ENCODE measurements at regions not wholly inside any gene's neighbourhood (a gene's known extent, or its start where the extent isn't known, plus 50 kb on each side); places are given as distances from the start of the nearest gene placed in this dataset.
"Not testable (repeated sequence)": the region's sequence is repeated elsewhere in the genome, so short reads cannot be mapped to it uniquely, and the experiment has no call there.

DNA sequence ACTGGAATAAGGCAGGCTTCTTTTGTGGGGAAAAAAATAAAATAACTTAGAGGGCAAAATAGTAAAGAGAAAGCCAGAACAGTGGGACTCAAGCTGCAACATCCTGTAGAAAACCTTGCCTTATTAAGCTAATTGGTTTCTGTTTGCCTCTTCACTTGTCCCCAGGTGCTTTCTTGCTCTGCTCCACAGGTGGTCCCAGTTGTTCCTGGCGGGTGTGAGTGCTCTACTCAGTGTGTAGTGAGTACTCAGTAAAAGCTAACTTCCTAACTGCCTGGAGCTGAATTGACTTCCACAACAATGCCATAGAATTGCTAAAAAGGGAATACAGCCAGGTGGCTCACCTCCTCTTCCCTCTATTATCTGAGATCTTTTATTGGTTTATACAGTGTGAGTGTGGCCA lies 930.2 kb downstream of the C4orf33 start:
- no peak for DNase-seq
- no peak overlapping the region for H3K27ac ChIP-seq (replicated peaks)
- no peaks in the 10 kb centered on the region for H3K27me3 ChIP-seq (ENCODE audit: low read depth)
- no peaks in the 10 kb centered on the region for H3K4me1 ChIP-seq
- intact Hi-C loops (cut with micrococcal nuclease) = no loop called here
- no peaks in the 10 kb centered on the region for H3K9me3 ChIP-seq (replicated peaks)
- H3K4me3 ChIP-seq = no peak overlapping the region
- no peaks in the 10 kb centered on the region for H3K36me3 ChIP-seq
- TF ChIP-seq, protein P1, sequence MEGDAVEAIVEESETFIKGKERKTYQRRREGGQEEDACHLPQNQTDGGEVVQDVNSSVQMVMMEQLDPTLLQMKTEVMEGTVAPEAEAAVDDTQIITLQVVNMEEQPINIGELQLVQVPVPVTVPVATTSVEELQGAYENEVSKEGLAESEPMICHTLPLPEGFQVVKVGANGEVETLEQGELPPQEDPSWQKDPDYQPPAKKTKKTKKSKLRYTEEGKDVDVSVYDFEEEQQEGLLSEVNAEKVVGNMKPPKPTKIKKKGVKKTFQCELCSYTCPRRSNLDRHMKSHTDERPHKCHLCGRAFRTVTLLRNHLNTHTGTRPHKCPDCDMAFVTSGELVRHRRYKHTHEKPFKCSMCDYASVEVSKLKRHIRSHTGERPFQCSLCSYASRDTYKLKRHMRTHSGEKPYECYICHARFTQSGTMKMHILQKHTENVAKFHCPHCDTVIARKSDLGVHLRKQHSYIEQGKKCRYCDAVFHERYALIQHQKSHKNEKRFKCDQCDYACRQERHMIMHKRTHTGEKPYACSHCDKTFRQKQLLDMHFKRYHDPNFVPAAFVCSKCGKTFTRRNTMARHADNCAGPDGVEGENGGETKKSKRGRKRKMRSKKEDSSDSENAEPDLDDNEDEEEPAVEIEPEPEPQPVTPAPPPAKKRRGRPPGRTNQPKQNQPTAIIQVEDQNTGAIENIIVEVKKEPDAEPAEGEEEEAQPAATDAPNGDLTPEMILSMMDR (IDR thresholded peaks at IDR 0.05; ENCODE audit: borderline replicate concordance) = no peak

DNA sequence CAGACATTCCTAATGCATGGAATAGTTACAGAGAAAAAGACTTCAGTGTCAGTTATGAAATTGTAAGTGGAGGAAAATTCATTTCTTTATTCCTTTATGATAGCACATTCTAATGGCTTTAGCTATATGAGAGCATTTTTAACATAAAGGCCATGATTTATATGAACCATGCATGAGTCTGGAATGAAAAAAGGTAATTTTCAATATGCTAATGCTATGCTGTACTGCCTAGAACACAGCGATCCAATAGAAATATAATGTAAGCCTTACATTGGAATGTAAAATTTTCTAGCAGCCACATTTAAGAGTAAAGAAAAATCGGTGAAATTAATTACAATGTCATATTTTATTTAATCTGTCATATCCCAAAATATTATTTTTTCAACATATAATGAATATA lies 932.0 kb downstream of the C4orf33 start:
- Histone ChIP-seq H3K4me3 (no peak overlapping the region), H3K9me3 (replicated peaks) (no peaks in the 10 kb centered on the region), H3K27ac (replicated peaks) (no peak overlapping the region), H3K36me3 (no peaks in the 10 kb centered on the region), H3K4me1 (no peaks in the 10 kb centered on the region), H3K27me3 (ENCODE audit: low read depth) (no peaks in the 10 kb centered on the region)
- TF ChIP-seq, protein P1 (IDR thresholded peaks at IDR 0.05; ENCODE audit: borderline replicate concordance) = no peak
- DNase-seq = no peak
- intact Hi-C loops (cut with micrococcal nuclease) = no loop called here

DNA sequence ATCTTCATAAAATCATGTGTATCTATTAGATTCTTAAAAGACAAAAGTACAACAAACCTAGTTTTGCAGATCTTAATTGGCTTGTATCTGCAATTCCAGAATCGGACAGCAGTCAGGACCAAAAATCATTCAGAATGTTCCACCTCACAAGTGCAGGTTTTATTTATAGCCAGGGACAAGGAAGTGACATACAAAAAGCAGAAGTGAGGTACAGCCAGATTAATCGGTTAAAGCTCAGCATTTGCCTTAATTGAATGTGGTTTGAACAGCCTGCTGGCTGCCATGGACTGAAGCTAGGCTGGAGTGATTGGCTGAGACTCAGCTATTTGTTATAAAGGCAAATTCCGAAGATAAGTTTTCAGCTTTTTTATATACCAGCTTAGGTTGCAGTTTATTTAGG lies 932.6 kb downstream of the C4orf33 start:
- Histone ChIP-seq H3K36me3 (no peaks in the 10 kb centered on the region), H3K4me3 (no peak overlapping the region), H3K27ac (replicated peaks) (no peak overlapping the region), H3K27me3 (ENCODE audit: low read depth) (no peaks in the 10 kb centered on the region), H3K4me1 (no peaks in the 10 kb centered on the region), H3K9me3 (replicated peaks) (no peaks in the 10 kb centered on the region)
- DNase-seq = no peak
- intact Hi-C loops (cut with micrococcal nuclease) = no loop called here
- TF ChIP-seq, protein P1 (IDR thresholded peaks at IDR 0.05; ENCODE audit: borderline replicate concordance) = no peak

DNA sequence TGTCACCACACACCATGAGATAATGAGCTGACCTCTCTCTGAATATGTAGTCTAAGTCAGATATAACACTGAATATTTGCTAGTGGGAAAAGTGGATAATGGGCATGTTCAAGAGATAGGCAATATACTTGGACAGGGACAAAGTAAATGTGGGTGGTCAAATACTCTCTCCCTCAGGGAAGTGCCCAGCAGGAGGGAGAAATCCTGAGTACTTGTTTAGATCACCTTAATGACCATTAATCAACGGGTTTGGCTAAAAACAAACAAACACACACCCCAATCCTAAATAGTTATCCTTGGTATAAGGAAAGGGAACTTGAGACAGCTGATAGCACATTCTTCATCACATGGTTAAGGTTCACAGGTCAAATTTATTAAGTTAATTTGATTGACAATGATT lies 933.5 kb downstream of the C4orf33 start:
- no peak overlapping the region for H3K27ac ChIP-seq (replicated peaks)
- TF ChIP-seq, protein P1 (IDR thresholded peaks at IDR 0.05; ENCODE audit: borderline replicate concordance) = no peak
- H3K9me3 ChIP-seq (replicated peaks) = no peaks in the 10 kb centered on the region
- no peaks in the 10 kb centered on the region for H3K4me1 ChIP-seq
- no peak for DNase-seq
- H3K4me3 ChIP-seq = no peak overlapping the region
- no peaks in the 10 kb centered on the region for H3K27me3 ChIP-seq (ENCODE audit: low read depth)
- intact Hi-C loops (cut with micrococcal nuclease) = no loop called here
- no peaks in the 10 kb centered on the region for H3K36me3 ChIP-seq

DNA sequence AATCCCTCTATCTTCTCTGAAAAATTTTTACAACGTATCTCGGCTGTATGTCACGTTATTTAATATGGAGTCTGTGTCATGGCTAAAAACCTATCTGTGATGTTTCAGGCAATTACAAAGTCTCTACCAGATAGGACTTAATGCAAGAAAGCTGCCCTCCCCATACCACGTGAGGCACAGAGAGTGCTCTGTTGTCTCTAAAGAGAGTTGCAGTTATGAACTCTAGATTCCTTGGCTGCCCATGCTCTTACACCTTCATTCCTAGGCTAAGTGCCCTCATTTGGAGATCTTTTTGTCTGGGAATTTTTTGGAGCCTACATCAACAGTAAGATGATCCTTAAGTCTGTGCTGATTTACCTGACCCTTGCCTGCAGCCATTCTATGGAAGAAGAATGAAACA lies 935.9 kb downstream of the C4orf33 start:
- no peaks in the 10 kb centered on the region for H3K4me1 ChIP-seq
- no peak for DNase-seq
- H3K9me3 ChIP-seq (replicated peaks) = no peaks in the 10 kb centered on the region
- TF ChIP-seq, protein P1 (IDR thresholded peaks at IDR 0.05; ENCODE audit: borderline replicate concordance) = no peak
- intact Hi-C loops (cut with micrococcal nuclease) = no loop called here
- no peak overlapping the region for H3K4me3 ChIP-seq
- H3K27ac ChIP-seq (replicated peaks) = no peak overlapping the region
- H3K36me3 ChIP-seq = no peaks in the 10 kb centered on the region
- no peaks in the 10 kb centered on the region for H3K27me3 ChIP-seq (ENCODE audit: low read depth)

DNA sequence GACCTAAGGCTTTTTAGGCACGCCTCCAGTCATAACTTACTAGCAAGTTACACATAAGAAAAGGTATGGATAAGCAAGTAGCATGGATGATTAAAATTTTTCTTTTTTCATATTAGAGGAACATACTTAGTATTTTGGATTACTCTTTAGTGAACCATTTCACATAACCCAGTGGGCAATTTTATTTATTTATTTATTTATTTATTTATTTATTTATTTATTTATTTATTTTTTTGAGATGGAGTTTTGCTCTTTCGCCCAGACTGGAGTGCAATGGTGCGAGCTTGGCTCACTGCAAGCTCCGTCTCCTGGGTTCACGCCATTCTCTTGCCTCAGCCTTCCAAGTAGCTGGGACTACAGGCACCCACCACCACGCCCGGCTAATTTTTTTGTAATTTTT lies 937.7 kb downstream of the C4orf33 start:
- intact Hi-C loops (cut with micrococcal nuclease) = not testable (repeated sequence)

More for the DNA sequence above, 937.7 kb downstream of the C4orf33 start:
- not testable (repeated sequence) for DNase-seq; H3K27me3 ChIP-seq (ENCODE audit: low read depth); H3K9me3 ChIP-seq (replicated peaks); H3K4me1 ChIP-seq; H3K27ac ChIP-seq (replicated peaks); H3K4me3 ChIP-seq; H3K36me3 ChIP-seq

Measured in left ventricle myocardium inferior (tissue), 1 donor.